ENCODE measurements at regions not wholly inside any gene's neighbourhood (a gene's known extent, or its start where the extent isn't known, plus 50 kb on each side); places are given as distances from the start of the nearest gene placed in this dataset.
"Not testable (repeated sequence)": the region's sequence is repeated elsewhere in the genome, so short reads cannot be mapped to it uniquely, and the experiment has no call there.

- Mint-ChIP-seq H3K36me3 (ENCODE audit: low read depth) (no peaks in the 10 kb centered on the region), H3K9me3 (no peaks in the 10 kb centered on the region), H3K4me1 (ENCODE audit: low read depth) (no peaks in the 10 kb centered on the region), H3K27ac (no peak overlapping the region), H3K27me3 (no peaks in the 10 kb centered on the region), H3K4me3 (no peak overlapping the region)
Measured at GRCh38 chr3:162546910-162547309, 1050.3 kb downstream of the OTOL1 start.

DNA sequence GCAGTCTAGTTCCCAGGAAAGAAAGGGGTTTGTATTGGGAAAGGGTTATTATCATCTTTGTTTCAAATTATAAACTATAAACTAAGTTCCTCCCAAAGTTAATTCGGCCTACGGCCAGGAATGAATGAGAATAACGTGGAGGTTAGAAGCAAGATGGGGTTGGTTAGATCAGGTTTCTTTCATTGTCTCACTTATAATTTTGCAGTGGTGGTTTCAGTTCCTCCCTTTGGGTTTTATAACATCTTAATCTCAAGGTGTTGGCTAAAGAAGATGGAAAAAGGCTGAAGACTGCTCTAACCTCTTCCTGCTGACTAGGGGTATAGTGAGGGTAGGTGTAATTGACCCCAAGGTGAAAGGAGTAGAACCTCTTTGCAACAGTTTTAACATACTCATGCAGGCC lies 1050.7 kb downstream of the OTOL1 start:
- H3K27ac Mint-ChIP-seq, result no peak overlapping the region
- H3K27me3 Mint-ChIP-seq, result no peaks in the 10 kb centered on the region
- no peak overlapping the region for H3K4me3 Mint-ChIP-seq
- H3K36me3 Mint-ChIP-seq (ENCODE audit: low read depth), result no peaks in the 10 kb centered on the region
- H3K4me1 Mint-ChIP-seq (ENCODE audit: low read depth), result no peaks in the 10 kb centered on the region
- no peaks in the 10 kb centered on the region for H3K9me3 Mint-ChIP-seq

DNA sequence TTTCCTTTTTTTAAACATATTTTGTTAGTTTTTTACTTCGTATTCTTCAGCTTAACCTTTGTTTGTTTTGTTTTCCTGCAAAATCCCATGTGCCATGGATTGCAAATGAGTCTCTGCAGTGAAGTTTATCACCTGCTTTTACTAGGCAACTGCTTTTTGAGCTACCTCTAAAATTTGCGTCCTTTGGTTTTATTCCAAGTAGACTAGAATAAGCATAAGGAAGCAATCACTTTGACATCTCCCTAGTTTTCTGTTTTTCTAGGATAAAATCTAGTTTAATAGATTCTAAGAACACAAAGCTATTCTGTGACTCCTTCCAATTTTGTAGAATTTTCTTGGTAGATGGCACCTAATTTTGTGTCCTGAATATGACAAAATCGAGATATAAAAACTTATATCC lies 1059.2 kb downstream of the OTOL1 start:
- Mint-ChIP-seq H3K27me3 (no peaks in the 10 kb centered on the region), H3K4me1 (ENCODE audit: low read depth) (no peaks in the 10 kb centered on the region), H3K27ac (no peak overlapping the region), H3K9me3 (no peaks in the 10 kb centered on the region), H3K4me3 (no peak overlapping the region), H3K36me3 (ENCODE audit: low read depth) (no peaks in the 10 kb centered on the region)

GRCh38 chr3:162558016-162558415 lies 1061.4 kb downstream of the OTOL1 start:
- no peak overlapping the region for H3K4me3 Mint-ChIP-seq
- H3K27ac Mint-ChIP-seq, result no peak overlapping the region
- H3K4me1 Mint-ChIP-seq (ENCODE audit: low read depth), result no peaks in the 10 kb centered on the region
- no peaks in the 10 kb centered on the region for H3K9me3 Mint-ChIP-seq
- H3K27me3 Mint-ChIP-seq, result no peaks in the 10 kb centered on the region
- H3K36me3 Mint-ChIP-seq (ENCODE audit: low read depth), result no peaks in the 10 kb centered on the region

- no peaks in the 10 kb centered on the region for H3K36me3 Mint-ChIP-seq (ENCODE audit: low read depth)
- no peaks in the 10 kb centered on the region for H3K4me1 Mint-ChIP-seq (ENCODE audit: low read depth)
- no peak overlapping the region for H3K27ac Mint-ChIP-seq
- H3K27me3 Mint-ChIP-seq, result no peaks in the 10 kb centered on the region
- H3K9me3 Mint-ChIP-seq, result no peaks in the 10 kb centered on the region
- H3K4me3 Mint-ChIP-seq, result no peak overlapping the region
Measured at GRCh38 chr3:162568706-162569105, 1072.1 kb downstream of the OTOL1 start.

GRCh38 chr3:162569314-162569713 lies 1072.7 kb downstream of the OTOL1 start:
- no peak overlapping the region for H3K4me3 Mint-ChIP-seq
- H3K4me1 Mint-ChIP-seq (ENCODE audit: low read depth), result no peaks in the 10 kb centered on the region
- H3K27me3 Mint-ChIP-seq, result no peaks in the 10 kb centered on the region
- H3K36me3 Mint-ChIP-seq (ENCODE audit: low read depth), result no peaks in the 10 kb centered on the region
- H3K9me3 Mint-ChIP-seq, result no peaks in the 10 kb centered on the region
- no peak overlapping the region for H3K27ac Mint-ChIP-seq

DNA sequence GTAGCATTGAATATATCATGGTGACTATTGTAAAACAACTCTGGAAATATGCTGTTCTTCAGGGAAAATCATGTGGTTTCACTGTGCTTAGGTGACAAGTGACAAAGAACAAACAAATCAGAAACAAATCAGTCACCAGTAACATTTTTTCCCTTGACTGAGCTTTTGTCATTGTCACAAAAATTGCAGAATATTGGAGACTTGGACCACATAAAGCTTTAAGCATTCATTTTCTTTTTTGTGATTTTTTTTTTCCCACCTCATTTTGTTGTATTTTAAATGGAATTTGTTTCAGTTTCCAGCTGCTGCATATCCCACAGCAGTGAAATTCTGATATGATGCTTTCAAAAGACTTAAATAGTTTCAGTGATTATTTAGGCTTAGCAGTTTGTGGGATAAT lies 1088.4 kb downstream of the OTOL1 start:
- H3K27ac Mint-ChIP-seq, result no peak overlapping the region
- H3K27me3 Mint-ChIP-seq, result no peaks in the 10 kb centered on the region
- no peaks in the 10 kb centered on the region for H3K4me1 Mint-ChIP-seq (ENCODE audit: low read depth)
- H3K9me3 Mint-ChIP-seq, result peaks cover 8% of the 10 kb centered on the region
- no peak overlapping the region for H3K4me3 Mint-ChIP-seq
- no peaks in the 10 kb centered on the region for H3K36me3 Mint-ChIP-seq (ENCODE audit: low read depth)

DNA sequence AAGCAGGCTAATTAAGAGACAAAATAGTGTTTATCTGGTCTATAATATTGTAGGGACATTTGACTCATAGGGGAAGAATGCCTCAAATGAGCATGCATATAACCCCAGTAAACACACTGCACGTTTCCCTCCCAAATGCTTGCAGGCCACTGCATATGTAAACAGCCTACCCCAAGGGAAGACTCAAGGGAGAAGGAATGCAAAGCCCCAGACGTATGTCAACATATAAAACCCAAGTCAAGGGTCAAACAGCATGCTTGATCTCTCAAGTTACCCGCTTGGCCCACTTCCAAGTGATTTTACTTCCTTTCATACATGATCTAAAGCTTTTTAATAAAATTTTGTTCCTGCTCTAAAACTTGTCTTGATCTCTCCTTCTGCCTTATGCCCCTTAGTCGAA lies 1090.0 kb downstream of the OTOL1 start:
- no peak overlapping the region for H3K4me3 Mint-ChIP-seq
- no peaks in the 10 kb centered on the region for H3K36me3 Mint-ChIP-seq (ENCODE audit: low read depth)
- H3K4me1 Mint-ChIP-seq (ENCODE audit: low read depth), result no peaks in the 10 kb centered on the region
- H3K27me3 Mint-ChIP-seq, result no peaks in the 10 kb centered on the region
- H3K27ac Mint-ChIP-seq, result no peak overlapping the region
- H3K9me3 Mint-ChIP-seq, result peaks cover 8% of the 10 kb centered on the region

- H3K27ac Mint-ChIP-seq, result no peak overlapping the region
- H3K9me3 Mint-ChIP-seq, result peaks cover 9% of the 10 kb centered on the region
- no peak overlapping the region for H3K4me3 Mint-ChIP-seq
- no peaks in the 10 kb centered on the region for H3K36me3 Mint-ChIP-seq (ENCODE audit: low read depth)
- no peaks in the 10 kb centered on the region for H3K4me1 Mint-ChIP-seq (ENCODE audit: low read depth)
- no peaks in the 10 kb centered on the region for H3K27me3 Mint-ChIP-seq
Measured at GRCh38 chr3:162597226-162597625, 1100.6 kb downstream of the OTOL1 start.

DNA sequence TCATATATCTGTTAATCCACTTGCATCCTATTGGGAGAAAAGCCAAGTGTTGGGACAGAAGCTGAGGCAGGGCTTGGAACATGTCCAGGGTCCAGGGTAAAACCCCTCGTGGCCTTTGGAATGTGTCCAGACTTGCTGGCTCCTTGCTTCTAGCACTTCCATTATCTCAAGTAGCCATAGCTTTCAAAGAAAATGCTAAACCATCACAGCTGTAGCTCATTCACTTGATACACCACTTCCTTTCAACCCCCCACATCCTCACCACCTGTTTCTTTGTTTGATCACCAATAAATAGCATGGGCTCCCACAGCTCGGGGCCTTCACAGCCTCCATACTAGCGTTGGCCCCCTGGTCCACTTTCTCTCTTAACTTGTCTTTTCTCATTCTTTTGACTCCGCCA lies 1101.9 kb downstream of the OTOL1 start:
- H3K27me3 Mint-ChIP-seq; H3K4me3 Mint-ChIP-seq; H3K27ac Mint-ChIP-seq; H3K36me3 Mint-ChIP-seq (ENCODE audit: low read depth); H3K4me1 Mint-ChIP-seq (ENCODE audit: low read depth): not testable (repeated sequence)
- H3K9me3 Mint-ChIP-seq, result peaks cover 12% of the 10 kb centered on the region

GRCh38 chr3:162599742-162600141 lies 1103.1 kb downstream of the OTOL1 start:
- not testable (repeated sequence) for H3K4me1 Mint-ChIP-seq (ENCODE audit: low read depth); H3K27me3 Mint-ChIP-seq; H3K4me3 Mint-ChIP-seq; H3K36me3 Mint-ChIP-seq (ENCODE audit: low read depth); H3K27ac Mint-ChIP-seq
- peaks cover 12% of the 10 kb centered on the region for H3K9me3 Mint-ChIP-seq

DNA sequence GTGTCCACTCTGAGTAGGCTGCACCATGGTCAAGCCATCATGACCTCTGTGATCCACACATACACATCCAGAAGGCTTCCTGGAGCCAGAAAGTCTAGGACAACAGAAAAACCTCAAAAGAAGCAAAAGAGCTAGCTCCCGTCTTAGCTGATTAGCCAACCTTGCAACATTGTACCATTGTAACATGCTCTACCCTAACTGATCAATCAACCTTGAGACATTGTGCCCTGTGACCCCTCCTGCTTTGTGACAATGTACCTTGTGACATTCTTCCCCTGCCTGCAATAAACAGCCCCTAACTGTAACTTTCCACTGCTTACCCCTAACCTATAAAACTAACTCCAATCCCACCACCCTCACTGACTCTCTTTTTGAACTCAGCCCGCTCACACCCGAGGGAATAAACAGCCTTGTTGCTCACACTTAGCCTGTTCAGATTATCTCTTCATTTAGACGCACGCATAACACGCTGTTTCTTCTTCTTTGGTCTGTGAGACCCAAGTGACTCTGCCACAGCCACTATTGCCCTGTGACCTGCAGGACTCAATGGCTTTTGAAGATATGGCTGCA lies 1104.6 kb downstream of the OTOL1 start:
- Mint-ChIP-seq H3K27me3 (no peaks in the 10 kb centered on the region), H3K36me3 (ENCODE audit: low read depth) (no peaks in the 10 kb centered on the region), H3K4me3 (no peak overlapping the region), H3K27ac (no peak overlapping the region), H3K4me1 (ENCODE audit: low read depth) (no peaks in the 10 kb centered on the region), H3K9me3 (peaks cover 12% of the 10 kb centered on the region)

- Mint-ChIP-seq H3K36me3 (ENCODE audit: low read depth) (no peaks in the 10 kb centered on the region), H3K27ac (no peak overlapping the region), H3K27me3 (no peaks in the 10 kb centered on the region), H3K4me3 (no peak overlapping the region), H3K4me1 (ENCODE audit: low read depth) (no peaks in the 10 kb centered on the region), H3K9me3 (peaks cover 15% of the 10 kb centered on the region)
Measured at GRCh38 chr3:162602619-162603018, 1106.0 kb downstream of the OTOL1 start.

DNA sequence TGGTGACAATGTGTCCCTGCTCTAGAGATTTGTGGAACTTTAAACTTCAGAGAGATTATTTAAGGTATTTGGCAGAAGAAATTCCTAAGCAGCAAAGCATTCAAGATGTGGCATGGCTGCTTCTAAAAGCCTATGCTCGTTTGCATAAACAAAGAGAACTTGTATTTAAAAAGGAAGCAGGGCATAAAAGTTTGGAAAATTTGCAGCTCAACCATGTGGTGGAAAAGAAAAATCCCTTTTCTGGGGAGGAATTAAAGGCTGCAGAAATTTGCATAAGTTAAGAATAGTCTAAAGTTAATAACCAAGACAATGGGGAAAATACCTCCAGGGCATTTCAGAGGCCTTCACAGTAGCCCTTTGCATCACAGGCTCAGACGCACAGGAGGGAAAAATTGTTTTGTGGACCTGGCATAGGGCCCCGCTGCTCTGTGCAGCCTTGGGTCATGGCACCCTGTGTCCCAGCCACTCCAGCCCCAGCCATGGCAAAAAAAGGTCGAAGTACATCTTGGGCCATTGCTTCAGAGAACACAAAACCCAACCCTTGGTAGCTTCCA lies 1109.1 kb downstream of the OTOL1 start:
- Mint-ChIP-seq H3K9me3 (peaks cover 16% of the 10 kb centered on the region), H3K4me3 (no peak overlapping the region), H3K27me3 (no peaks in the 10 kb centered on the region), H3K36me3 (ENCODE audit: low read depth) (no peaks in the 10 kb centered on the region), H3K4me1 (ENCODE audit: low read depth) (no peaks in the 10 kb centered on the region), H3K27ac (no peak overlapping the region)

- Mint-ChIP-seq H3K4me3 (no peak overlapping the region), H3K27ac (no peak overlapping the region), H3K4me1 (ENCODE audit: low read depth) (no peaks in the 10 kb centered on the region), H3K9me3 (peaks cover 3% of the 10 kb centered on the region), H3K27me3 (no peaks in the 10 kb centered on the region), H3K36me3 (ENCODE audit: low read depth) (no peaks in the 10 kb centered on the region)
Measured at GRCh38 chr3:162610261-162610660, 1113.7 kb downstream of the OTOL1 start.

- Mint-ChIP-seq H3K27me3 (no peaks in the 10 kb centered on the region), H3K4me1 (ENCODE audit: low read depth) (no peaks in the 10 kb centered on the region), H3K4me3 (no peak overlapping the region), H3K9me3 (peaks cover 4% of the 10 kb centered on the region), H3K27ac (no peak overlapping the region), H3K36me3 (ENCODE audit: low read depth) (no peaks in the 10 kb centered on the region)
Measured at GRCh38 chr3:162612991-162613390, 1116.4 kb downstream of the OTOL1 start.
